Skeletal muscle tissue (tissue), 3 donors: ENCODE measurements at regions not wholly inside any gene's neighbourhood (a gene's known extent, or its start where the extent isn't known, plus 50 kb on each side); places are given as distances from the start of the nearest gene placed in this dataset.

Experiments used
- H3K27ac ChIP-seq: one replicate; pipeline ENCODE4 v1.7.0; 2013; ENCODE audit warnings: mild to moderate bottlenecking, low read depth, low read length, inconsistent platforms
- H3K27me3 ChIP-seq, 3 donors: one replicate each; pipeline ENCODE4 v1.7.0; 2013; ENCODE audit warnings: low read length in 3 of 3; ENCODE audit not compliant: control insufficient read depth in 3 of 3, insufficient read depth in 3 of 3
- H3K36me3 ChIP-seq, 3 donors: one replicate each; pipeline ENCODE4 v1.7.0; 2013; ENCODE audit warnings: low read length in 3 of 3; ENCODE audit not compliant: control insufficient read depth in 3 of 3, insufficient read depth in 3 of 3
- H3K4me1 ChIP-seq, 3 donors: one replicate each; pipeline ENCODE4 v1.7.0; 2013; ENCODE audit warnings: low read length in 3 of 3, mild to moderate bottlenecking in 3 of 3; ENCODE audit not compliant: control insufficient read depth in 3 of 3, insufficient read depth in 3 of 3
- H3K4me3 ChIP-seq, 3 donors: one replicate each; pipeline ENCODE4 v1.7.0; 2013; ENCODE audit warnings: low read length in 3 of 3
- H3K9ac ChIP-seq, 3 donors: one replicate each; pipeline ENCODE4 v1.7.0; 2013; ENCODE audit warnings: low read length in 3 of 3, mild to moderate bottlenecking in 3 of 3, moderate library complexity in 2 of 3, low read depth in 1 of 3
- H3K9me3 ChIP-seq, 3 donors: one replicate each; pipeline ENCODE4 v1.7.0; 2013; ENCODE audit warnings: low read length in 3 of 3; ENCODE audit not compliant: control insufficient read depth in 3 of 3
- donor health status: Osteomylitis.

GRCh38 chr4:35250331-35250730 is 994.0 kb downstream of the ARAP2 start:
- Histone ChIP-seq H3K27ac (no peak overlapping the region), H3K36me3 (no peaks in the 10 kb centered on the region), H3K9me3 (no peaks in the 10 kb centered on the region), H3K9ac (no peak overlapping the region), H3K4me1 (no peaks in the 10 kb centered on the region), H3K27me3 (no peaks in the 10 kb centered on the region), H3K4me3 (no peak overlapping the region)

GRCh38 chr4:35250761-35251160 is 993.6 kb downstream of the ARAP2 start:
- H3K27ac ChIP-seq = no peak overlapping the region
- H3K4me3 ChIP-seq = no peak overlapping the region
- H3K36me3 ChIP-seq = no peaks in the 10 kb centered on the region
- H3K9ac ChIP-seq = no peak overlapping the region
- no peaks in the 10 kb centered on the region for H3K4me1 ChIP-seq
- no peaks in the 10 kb centered on the region for H3K9me3 ChIP-seq
- H3K27me3 ChIP-seq = no peaks in the 10 kb centered on the region

GRCh38 chr4:35252071-35252470 is 992.2 kb downstream of the ARAP2 start:
- Histone ChIP-seq H3K9me3 (no peaks in the 10 kb centered on the region), H3K4me1 (no peaks in the 10 kb centered on the region), H3K36me3 (no peaks in the 10 kb centered on the region), H3K9ac (no peak overlapping the region), H3K4me3 (no peak overlapping the region), H3K27ac (no peak overlapping the region), H3K27me3 (no peaks in the 10 kb centered on the region)

GRCh38 chr4:35252866-35253265 is 991.4 kb downstream of the ARAP2 start:
- Histone ChIP-seq H3K9me3 (no peaks in the 10 kb centered on the region), H3K9ac (no peak overlapping the region), H3K27me3 (no peaks in the 10 kb centered on the region), H3K27ac (no peak overlapping the region), H3K36me3 (no peaks in the 10 kb centered on the region), H3K4me1 (no peaks in the 10 kb centered on the region), H3K4me3 (no peak overlapping the region)

GRCh38 chr4:35253331-35253730 is 991.0 kb downstream of the ARAP2 start:
- H3K9me3 ChIP-seq = no peaks in the 10 kb centered on the region
- H3K27me3 ChIP-seq = no peaks in the 10 kb centered on the region
- H3K4me1 ChIP-seq = no peaks in the 10 kb centered on the region
- no peak overlapping the region for H3K27ac ChIP-seq
- no peak overlapping the region for H3K9ac ChIP-seq
- no peak overlapping the region for H3K4me3 ChIP-seq
- no peaks in the 10 kb centered on the region for H3K36me3 ChIP-seq

- H3K9ac ChIP-seq = no peak overlapping the region
Measured at GRCh38 chr4:35286434-35286833, 957.9 kb downstream of the ARAP2 start.

GRCh38 chr4:35300996-35301774 is 943.1 kb downstream of the ARAP2 start:
- H3K27me3 ChIP-seq = no peaks in the 10 kb centered on the region
- no peak overlapping the region for H3K9ac ChIP-seq
- H3K36me3 ChIP-seq = no peaks in the 10 kb centered on the region
- H3K4me1 ChIP-seq = no peaks in the 10 kb centered on the region
- H3K27ac ChIP-seq = no peak overlapping the region
- H3K4me3 ChIP-seq = no peak overlapping the region
- H3K9me3 ChIP-seq = no peaks in the 10 kb centered on the region

More at GRCh38 chr4:35286434-35286833, 957.9 kb downstream of the ARAP2 start:
- Histone ChIP-seq H3K9me3 (no peaks in the 10 kb centered on the region), H3K27ac (no peak overlapping the region), H3K4me3 (no peak overlapping the region), H3K4me1 (no peaks in the 10 kb centered on the region), H3K27me3 (no peaks in the 10 kb centered on the region), H3K36me3 (no peaks in the 10 kb centered on the region)

GRCh38 chr4:35315419-35315818 is 928.9 kb downstream of the ARAP2 start:
- no peaks in the 10 kb centered on the region for H3K4me1 ChIP-seq
- H3K9ac ChIP-seq = no peak overlapping the region
- H3K27me3 ChIP-seq = no peaks in the 10 kb centered on the region
- no peaks in the 10 kb centered on the region for H3K9me3 ChIP-seq
- H3K4me3 ChIP-seq = no peak overlapping the region
- H3K36me3 ChIP-seq = no peaks in the 10 kb centered on the region
- H3K27ac ChIP-seq = no peak overlapping the region

GRCh38 chr4:35325908-35326453 is 918.3 kb downstream of the ARAP2 start:
- Histone ChIP-seq H3K36me3 (no peaks in the 10 kb centered on the region), H3K27me3 (no peaks in the 10 kb centered on the region), H3K9me3 (no peaks in the 10 kb centered on the region), H3K4me1 (no peaks in the 10 kb centered on the region), H3K9ac (no peak overlapping the region), H3K27ac (no peak overlapping the region), H3K4me3 (no peak overlapping the region)

GRCh38 chr4:35342833-35343232 is 901.5 kb downstream of the ARAP2 start:
- no peak overlapping the region for H3K9ac ChIP-seq
- no peak overlapping the region for H3K4me3 ChIP-seq
- no peaks in the 10 kb centered on the region for H3K27me3 ChIP-seq
- no peak overlapping the region for H3K27ac ChIP-seq
- H3K4me1 ChIP-seq = no peaks in the 10 kb centered on the region
- H3K36me3 ChIP-seq = no peaks in the 10 kb centered on the region
- H3K9me3 ChIP-seq = no peaks in the 10 kb centered on the region
